ENCODE measurements at regions not wholly inside any gene's neighbourhood (a gene's known extent, or its start where the extent isn't known, plus 50 kb on each side); places are given as distances from the start of the nearest gene placed in this dataset.
A peak's percentile ranks its signal among the peaks of the same experiment; 100 is the strongest.
"Not testable (repeated sequence)": the region's sequence is repeated elsewhere in the genome, so short reads cannot be mapped to it uniquely, and the experiment has no call there.

DNA sequence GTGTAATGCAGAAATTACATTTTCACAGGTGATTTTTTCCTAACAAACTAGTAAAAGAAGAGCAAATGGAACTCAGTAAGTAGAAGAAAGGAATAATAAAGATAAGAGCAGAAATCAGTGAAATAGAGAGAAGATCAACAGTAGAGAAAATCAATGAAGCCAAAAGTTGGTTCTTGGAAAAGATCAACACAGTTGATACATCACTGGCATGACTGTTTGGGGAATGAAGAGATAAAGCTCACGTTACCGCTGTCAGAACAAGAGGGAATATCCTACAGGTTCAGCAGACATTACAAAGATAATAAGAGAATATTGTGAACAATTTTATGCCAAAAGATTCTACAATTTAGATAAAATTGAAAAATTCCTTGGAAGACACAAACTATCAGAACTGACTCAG is 146.4 kb downstream of the ACTR3B start:
- no peak for DNase-seq

DNA sequence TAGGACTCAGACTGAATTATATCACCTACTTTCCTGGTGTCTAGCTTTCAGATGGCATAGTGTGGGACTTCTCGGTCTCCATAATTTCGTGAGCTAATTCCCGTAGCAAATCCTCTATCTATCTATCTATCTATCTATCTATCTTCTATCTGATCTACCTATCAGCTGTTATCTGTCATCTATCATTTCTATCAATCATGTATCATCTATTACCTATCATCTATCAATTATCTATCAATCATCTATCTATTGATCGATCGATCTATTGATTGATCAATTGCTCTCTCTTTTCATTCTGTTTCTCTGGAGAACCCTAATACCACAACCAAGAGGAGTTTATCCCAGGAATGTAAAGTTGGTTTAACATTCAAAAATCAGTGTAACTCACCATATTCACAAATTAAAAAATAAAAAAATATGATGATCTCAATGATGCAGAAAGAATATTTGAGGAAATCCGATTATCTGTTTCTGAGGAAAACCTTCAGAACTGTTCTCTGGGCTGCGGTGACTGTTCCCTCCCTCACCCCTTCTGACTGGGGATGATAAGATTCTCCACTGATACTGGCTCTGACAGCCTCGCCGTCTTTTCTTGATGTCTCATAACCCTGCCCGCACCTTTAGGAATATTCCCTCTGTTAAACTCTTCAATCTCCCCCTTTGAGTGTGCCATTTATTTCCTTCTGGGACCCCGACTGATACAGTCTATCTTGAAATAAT is 147.7 kb downstream of the ACTR3B start:
- no peak for DNase-seq

DNA sequence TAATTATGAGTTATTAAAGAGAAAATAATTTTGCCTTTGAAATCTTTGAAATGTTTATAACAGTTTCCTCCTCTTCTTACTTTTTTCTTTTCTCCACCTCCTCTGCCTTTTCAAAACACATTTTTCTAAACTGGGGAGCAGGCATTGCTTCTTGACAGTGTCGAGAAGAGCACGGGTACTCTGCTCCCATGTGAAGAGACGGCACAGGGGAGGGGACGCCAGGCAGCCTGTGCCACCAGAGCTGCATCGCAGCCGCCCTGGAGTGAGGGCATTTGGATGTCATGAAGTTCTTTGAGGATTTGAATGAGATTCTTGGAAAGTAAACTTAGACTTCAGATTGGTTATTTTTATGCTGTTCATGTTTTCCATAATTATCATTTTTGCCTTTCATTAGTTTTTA is 149.7 kb downstream of the ACTR3B start:
- no peak for DNase-seq

DNA sequence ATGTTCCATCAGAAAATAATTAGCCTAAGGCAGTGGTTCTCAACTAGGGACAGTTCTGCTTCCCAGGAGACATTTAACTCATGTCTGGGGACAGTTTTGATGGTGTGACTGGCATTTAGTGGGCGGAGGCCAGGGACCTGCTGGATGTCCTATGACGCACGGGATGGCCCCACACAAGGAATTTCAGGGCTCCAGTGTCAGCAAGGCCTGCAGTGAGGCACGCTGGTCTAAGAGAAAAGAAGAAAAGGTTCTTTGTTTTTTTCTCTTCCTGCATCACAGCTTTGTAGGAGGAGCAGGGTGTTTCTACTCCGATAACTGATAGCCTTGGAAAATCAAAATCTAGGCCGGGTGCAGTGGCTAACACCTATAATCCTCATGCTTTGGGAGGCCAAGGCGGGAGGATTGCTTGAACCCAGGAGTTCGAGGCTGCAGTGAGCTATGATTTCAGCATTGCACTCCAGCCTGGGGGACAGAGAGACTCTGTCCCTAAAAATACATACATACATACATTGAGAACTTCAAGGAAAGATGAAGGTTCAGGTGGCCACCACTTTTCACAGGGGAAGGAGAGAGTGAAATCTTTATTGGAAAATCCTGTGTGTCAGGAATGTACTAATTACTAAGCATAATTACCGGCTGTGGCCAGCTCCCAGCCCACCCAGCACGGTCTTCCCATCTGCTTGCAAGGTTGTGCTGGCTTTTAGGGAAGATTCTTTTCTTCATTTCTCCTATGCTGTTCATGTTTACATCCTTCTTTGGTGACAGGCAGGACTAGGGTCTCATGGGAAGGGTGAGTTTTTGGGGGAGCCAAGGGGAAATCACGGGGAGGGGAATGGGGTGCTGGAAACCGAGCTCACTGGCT is 150.4 kb downstream of the ACTR3B start:
- no peak for DNase-seq

DNA sequence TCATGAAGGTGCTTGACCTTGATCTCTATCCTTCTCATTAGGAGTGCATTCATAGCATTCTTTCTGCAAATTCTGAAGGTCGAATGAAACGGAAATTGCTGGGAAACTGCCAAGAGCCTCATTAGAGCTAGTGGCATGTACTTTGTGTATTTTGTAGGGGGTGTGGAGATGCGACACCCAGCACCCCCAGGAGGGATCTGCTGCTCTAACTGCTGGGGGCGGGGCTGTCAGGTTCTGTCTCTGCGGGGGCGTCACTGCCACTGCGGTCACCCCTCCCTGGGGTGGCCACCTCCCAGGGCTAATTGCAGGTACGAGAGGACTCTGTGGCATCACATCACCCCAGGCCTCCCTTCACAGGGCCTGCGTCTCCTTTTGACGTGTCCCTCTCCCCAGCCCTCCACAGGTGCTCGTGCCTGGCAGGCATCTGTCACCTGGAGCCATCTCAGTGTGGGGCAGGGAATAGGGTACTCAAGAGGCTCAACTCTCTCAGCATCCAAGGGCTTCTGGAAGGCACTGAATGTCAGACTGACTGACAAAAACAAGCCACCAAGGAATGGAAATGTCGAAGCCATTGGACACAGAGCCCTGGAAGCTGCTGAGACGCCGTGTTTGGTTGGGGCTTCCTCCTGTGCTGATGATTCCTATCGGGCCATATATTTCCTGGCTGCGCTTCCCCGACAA is 151.1 kb downstream of the ACTR3B start:
- DNase-seq, result no peak

DNA sequence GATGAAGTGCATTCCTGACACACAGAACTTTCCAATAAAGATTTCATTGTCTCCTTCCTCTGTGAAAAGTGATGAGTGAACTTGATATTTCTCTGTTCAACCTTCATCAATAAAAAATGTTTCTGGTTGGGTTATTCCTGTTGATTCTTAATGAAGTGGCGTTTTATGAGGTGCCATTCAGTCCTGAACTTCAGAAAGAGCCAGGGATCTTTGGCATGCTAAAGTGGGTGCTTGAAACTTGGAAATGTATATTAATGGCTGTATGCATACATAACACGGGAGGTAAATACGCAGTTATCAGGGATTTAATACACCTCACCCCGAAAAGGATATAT is 151.6 kb downstream of the ACTR3B start:
- no peak for DNase-seq

DNA sequence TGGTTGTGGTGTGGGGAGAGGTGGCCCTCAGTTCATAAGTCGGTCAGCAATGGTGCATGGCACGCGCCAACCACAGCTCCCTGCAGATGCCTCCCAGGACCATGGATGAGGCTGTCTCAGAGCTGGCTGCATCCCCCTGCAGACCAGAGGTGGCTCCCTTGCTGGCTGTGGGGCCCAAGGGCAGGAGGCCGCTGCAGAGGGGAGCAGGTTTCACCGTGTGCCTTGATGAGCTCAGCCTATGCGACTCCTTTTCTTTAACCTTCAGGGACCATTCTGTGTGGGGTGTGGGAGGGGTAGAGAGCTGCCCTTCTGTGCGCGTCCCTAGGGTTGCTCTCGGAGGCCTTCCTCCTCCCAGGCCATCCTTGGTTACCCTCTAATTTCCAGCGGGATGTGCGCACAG is 152.4 kb downstream of the ACTR3B start:
- DNase-seq, result no peak

DNA sequence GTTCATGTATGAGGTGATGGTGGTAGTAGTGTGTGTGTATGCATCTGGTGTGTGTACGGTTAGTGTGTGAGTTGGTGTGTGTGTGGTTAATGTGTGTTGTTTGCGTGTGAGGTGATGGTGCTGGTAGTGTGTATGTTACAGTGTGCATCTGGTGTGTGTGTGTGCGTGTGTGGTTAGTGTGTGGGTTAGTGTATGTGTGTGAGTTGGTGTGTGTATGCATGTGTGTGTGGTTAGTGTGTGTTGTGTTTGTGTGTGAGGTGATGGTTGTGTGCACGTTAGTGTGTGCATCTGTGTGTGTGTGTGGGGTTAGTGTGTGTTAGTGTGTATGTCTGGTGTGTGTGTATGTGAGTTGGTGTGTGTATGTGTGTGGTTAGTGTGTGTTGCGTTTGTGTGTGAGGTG is 153.0 kb downstream of the ACTR3B start:
- no peak for DNase-seq

DNA sequence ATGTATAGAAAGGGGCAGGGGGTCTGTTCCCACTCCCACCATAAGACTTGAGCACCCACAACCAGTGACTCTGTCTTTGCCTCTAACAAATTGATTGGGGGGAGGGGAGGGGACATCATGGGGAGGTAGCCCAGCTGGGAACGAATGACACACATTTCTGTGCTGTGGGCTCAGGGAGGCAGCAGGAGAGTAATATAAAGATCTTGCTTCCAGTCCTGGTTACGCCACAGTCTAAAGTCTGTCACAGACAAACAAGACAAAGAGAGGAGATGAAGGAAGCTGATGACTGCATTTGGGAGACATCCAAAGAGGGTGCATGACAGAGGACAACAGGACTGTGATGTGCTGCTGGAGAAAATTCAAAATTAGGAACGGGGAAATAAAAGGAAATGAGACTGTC is 153.9 kb downstream of the ACTR3B start:
- no peak for DNase-seq

DNA sequence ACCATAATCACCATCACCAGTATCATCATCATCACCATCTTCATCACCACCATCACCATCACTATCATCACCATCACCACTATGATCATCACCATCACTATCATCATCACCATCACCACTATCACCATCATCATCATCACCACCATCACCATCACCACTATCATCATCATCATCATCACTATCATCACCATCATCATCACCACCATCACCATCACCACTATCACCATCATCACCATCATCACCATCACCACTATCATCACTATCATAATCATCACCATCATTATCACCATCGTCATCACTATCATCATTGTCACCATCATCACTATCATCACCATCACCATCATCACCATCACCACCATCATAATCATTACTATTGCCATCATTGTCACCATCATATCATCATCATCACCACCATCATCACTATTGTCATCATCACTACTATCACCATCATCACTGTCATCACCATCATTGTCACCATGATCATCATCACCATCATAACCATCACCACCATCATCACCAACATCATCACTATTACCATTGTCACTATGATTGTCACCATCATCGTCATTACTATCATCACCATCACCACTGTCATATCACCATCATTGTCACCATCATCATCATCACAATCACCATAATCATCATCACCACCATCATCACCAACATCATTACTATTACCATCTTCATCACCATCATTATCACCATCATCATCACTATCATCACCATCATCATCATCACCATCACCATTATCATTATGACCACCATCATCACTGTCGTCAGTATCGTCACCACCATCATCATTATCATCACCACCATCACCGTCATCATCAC is 154.7 kb downstream of the ACTR3B start:
- DNase-seq, result no peak

DNA sequence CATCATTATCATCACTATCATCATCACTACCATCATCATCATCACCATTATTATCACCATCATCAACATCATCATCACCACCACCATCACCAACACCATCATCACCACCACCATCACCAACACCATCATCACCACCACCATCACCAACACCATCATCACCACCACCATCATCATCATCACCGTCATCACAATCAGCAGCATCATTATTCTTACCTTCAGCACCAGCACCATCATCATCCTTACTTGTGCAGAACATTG is 155.2 kb downstream of the ACTR3B start:
- DNase-seq, result not testable (repeated sequence)

DNA sequence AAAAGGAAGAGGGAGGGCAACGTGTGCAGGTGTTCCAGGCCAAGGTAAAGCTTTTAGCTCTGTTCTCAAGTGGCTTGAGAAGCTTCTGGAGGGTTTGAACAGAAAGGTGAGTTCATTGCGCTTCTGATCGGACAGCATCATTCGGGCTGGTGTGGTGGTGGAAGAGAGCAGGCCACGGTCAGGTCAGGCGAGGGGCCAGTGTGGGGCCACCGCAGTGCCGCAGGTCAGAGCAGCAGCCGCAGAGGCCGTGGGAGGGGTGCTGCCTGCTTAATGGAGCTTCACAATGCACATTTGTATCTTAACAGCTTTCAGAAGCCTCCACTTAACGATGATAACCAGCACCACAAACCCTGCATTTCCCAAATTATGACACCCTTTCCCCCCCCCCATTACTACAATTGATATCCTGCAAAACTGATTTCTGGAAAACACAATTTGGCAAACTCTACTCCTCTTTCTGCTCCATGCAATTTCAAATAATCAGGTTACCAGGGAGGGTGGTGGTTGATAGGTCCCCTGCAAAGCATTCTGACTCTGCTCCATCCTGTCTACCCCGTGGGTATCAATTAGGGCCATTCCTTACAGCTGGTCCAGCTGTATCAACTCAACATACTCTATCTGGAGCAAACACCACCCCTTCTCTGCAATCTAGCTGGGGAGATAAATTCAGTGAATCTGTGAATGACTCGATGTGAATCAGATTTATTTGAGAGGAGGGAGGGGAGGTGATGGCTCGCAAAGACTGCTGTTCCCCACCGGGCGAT is 162.9 kb downstream of the ACTR3B start:
- DNase-seq, result no peak

DNA sequence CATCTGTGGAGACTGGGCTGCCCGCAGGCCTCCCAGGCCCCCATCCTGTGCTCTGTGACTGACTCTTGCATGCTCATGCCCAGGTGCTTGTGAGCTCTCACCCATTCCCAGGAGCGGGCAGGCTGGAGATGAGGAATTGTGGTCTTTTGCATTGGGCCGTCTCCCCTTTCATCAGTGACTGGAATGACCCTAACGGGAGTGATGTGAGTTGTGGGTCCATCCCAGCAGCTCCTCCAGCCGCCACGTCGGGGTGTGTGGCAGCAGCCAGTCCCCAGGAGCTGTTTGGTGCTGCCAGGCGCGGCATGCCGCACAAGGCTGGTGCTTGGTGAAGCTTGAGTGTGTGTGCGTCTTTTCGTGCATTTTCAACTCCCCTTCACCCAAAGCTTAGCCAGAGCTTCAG is 164.2 kb downstream of the ACTR3B start:
- DNase-seq, result no peak

DNA sequence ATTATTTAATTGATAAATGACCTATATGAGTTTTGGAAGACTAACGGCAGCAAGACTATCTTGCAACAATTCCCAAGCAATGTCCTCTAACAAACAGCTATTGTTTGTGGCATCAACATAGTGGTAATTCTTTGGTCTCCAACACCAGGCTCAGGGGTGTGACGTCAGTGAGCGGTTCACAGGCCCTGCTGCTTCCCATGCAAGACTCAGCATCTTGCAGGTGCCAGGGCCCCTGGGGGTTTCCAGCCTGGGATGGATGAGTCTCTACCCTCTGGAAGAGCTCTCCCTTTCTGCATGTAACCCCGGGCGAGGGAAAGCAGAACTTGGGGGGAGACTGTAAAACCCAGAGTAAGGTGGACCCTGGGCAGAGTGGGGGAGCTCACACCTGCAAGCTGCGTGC is 164.7 kb downstream of the ACTR3B start:
- no peak for DNase-seq

DNA sequence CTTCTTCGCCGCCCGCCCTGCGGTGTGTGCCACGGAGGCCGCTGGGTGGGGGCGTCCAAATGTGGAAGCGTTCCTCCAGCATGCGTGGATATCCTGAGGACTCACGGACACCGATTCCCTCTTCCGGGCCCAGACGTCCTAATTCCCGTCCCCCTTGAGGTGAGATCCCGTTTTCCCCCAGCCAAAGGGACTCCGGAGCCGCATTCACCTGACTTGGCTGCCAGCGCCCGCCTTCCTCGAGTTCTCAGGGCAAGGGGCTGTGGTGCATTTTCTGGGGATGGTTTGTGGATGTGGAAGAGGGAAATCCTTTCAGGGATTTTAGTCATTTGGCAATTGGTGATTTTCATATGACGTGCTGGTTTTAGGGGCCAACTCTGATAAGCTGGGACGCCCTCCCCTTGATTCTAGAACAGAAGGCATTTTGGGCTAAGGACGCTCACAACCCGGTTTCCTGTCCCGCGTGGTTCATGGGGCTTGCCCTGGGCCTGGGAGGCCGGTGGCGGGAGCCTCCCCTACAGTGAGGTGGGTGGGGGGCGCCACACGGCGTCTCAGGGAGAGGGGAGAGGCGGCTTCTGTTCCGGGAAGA is 165.4 kb downstream of the ACTR3B start:
- no peak for DNase-seq

DNA sequence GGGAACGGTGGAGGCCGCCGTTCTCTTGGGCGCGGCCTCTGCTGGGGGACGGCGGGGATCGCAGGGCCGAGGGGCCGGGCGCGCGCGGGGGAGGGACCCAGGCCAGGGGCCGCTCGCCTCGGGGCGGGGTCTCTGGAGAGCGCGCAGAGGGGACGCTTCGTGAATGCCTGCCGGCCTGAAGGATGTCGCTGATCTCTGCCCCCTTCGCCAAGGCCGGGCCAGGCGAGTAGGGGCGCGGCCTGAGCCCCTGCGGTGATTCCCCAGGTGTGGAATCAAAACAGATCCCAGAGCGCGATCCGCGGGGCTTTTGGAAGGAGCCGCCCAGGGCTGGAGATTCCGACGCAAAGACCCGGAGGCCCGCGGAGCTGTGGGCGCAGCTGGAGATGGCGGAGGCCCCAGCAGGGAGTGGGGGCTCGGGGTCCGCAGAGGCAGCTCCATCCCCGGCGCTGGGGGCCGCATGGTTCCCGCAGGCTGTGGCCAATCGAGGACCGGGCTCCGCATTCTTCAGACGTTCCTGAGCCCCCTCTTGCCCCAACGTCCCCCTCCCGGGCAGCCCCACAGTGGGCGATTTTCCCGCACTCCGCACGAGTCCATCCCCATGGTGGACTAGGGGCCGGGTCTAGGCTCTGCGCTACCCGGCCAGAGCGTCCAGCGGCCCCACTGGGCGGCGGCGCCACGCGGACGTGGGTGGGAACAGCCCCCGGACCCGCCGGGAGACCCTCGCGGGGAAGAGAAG is 166.0 kb downstream of the ACTR3B start:
- DNase-seq, result peak; percentile 39 to 64

DNA sequence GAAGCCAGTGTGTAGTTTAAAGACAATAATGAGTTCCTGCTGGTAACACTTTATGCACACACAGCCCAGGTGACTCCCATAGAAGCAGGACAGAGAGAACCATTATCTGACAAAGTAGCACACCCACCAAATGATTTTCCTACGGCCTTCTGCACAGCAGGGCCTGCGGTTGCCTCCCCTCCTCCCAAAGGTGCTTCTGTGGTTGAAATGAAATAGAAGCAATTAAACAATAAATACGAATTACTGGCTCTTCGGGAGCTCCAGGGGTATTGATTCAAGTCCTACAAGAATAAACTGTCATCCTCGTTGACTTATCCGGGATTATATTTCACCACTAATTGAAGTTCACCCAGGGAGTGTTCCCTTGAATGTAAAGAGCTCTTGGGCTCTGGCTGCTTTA is 172.1 kb downstream of the ACTR3B start:
- DNase-seq, result no peak

DNA sequence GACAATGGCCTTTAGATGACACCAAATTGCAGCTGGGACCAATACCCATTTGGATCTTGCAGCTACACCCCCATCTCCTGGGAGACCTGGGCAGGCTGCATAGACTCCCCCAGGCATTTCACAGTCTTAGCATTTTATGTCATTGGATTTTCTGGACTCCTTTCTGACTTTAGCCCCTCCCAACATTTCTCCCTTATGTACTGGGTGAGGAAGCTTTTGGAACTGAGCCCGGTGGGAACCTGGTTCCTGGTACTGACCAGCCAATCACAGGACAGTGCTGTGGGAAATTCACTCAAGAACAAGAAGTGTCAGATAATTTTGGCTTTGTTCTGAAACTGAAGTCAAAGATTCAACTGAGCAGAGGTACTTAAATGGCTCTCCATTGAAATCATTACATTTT is 177.7 kb downstream of the ACTR3B start:
- DNase-seq, result no peak

DNA sequence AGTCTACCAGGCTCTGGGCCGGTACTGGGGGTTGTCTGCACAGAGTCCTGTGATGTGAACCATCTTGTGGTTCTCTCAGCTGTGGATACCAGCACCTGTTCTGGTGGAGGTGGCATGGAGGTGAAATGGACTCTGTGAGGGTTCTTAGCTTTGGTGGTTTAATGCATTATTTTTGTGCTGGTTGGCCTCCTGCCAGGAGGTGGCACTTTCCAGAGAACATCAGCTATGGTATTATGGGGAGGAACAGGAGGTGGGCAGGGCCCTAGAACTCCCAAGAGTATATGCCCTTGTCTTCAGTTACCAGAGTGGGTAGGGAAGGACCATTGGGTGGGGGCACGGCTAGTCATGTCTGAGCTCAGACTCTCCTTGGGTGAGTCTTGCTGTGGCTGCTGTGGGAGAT is 187.1 kb downstream of the ACTR3B start:
- not testable (repeated sequence) for DNase-seq

DNA sequence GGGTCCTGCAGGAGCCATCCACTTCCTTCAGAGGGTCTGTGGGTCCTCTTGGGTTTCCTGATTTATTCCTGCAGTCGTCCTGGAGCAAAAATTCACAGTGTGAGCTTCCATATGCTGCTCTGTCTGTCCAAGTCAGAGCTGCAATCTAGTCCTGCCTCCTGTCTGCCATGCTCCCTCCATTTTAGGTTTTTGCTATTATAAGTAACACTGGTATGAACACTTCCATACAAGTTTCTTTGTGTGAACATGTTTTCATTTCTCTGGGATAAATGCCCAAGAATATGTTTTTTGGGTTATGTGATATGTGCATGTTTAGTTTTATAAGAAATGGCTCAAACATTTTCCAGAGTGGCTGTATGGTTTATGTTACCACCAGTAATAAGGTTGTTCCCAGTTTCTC is 188.1 kb downstream of the ACTR3B start:
- DNase-seq, result no peak

DNA sequence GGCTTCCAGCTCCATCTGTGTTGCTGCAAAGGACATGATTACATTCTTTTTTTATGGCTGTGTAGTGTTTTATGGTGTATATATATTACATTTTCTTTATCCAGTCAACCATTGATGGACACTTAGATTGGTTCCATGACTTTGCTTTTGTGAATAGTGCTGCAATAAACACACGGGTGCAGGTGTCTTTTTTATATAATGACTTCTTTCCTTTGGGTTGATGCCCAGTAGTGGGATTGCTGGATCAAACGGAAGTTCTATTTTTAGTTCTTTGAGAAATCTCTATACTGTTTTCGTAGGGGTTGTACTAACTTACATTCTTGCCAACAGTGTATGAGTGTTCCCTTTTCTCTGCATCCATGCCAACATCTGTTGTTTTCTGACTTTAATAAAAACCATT is 189.7 kb downstream of the ACTR3B start:
- DNase-seq, result no peak

DNA sequence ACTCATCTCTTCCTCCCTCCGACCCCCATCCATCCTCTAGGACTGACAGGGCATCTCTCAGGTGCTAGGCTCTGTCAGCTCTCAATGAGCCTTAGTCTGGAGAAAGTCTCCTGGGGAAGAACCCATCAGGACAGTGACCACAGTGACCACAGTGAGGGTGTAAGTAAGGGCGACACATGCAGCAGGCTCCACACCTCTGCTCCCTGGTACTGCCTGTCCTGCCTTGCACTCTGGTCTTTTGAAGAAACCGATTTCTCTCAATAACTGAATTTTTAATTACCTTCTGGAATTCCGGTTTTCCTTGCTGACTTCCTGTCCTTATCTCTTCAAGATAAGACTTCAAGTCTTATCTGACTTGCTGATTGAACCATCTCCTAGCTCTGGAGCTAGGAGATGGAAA is 190.2 kb downstream of the ACTR3B start:
- DNase-seq, result no peak

All from NCI-H524 (cell line).